ENCODE measurements at regions not wholly inside any gene's neighbourhood (a gene's known extent, or its start where the extent isn't known, plus 50 kb on each side); places are given as distances from the start of the nearest gene placed in this dataset.

- CTCF ChIA-PET: no interaction called here
- peaks cover 28% of the 10 kb centered on the region for H3K9me3 Mint-ChIP-seq
- TF ChIP-seq SMAD4 (CRISPR knock-in tag; IDR thresholded peaks at IDR 0.05): no peak
- no peak for TF ChIP-seq ATF1 (CRISPR knock-in tag; IDR thresholded peaks at IDR 0.05)
- no peak for TF ChIP-seq NR3C1 (CRISPR knock-in tag; conservative IDR thresholded peaks at IDR 0.05; ENCODE audit: low read depth)
- TF ChIP-seq ZNF263 (CRISPR knock-in tag; IDR thresholded peaks at IDR 0.05; ENCODE audit: low read depth): no peak
- TF ChIP-seq NFYB (CRISPR knock-in tag; conservative IDR thresholded peaks at IDR 0.05; ENCODE audit: low read depth): no peak
- TF ChIP-seq RORB (CRISPR knock-in tag; IDR thresholded peaks at IDR 0.05): no peak
- no peak for TF ChIP-seq ZNF396 (CRISPR knock-in tag; IDR thresholded peaks at IDR 0.05; ENCODE audit: borderline replicate concordance)
- TF ChIP-seq GRHL2 (CRISPR knock-in tag; IDR thresholded peaks at IDR 0.05; ENCODE audit: insufficient replicate concordance, severe bottlenecking): no peak
- no peak for TF ChIP-seq ZNF219 (CRISPR knock-in tag; IDR thresholded peaks at IDR 0.05; ENCODE audit: borderline replicate concordance)
- TF ChIP-seq NR2C2 (CRISPR knock-in tag; IDR thresholded peaks at IDR 0.05): no peak
- no peak for TF ChIP-seq RELA (CRISPR knock-in tag; IDR thresholded peaks at IDR 0.05; ENCODE audit: borderline replicate concordance)
- TF ChIP-seq ARID4B (CRISPR knock-in tag; IDR thresholded peaks at IDR 0.05; ENCODE audit: borderline replicate concordance): no peak
- no peak for TF ChIP-seq EMX1 (CRISPR knock-in tag; IDR thresholded peaks at IDR 0.05)
- TF ChIP-seq AR (CRISPR knock-in tag; IDR thresholded peaks at IDR 0.05): no peak
- DNase-seq (ENCODE audit: low spot score) (no peak), ATAC-seq (no peak)
- H3K36me3 Mint-ChIP-seq: peaks cover 10% of the 10 kb centered on the region
- peaks cover 33% of the 10 kb centered on the region for H3K4me1 Mint-ChIP-seq
- no peak overlapping the region for H3K4me3 Mint-ChIP-seq
- no peak overlapping the region for H3K27ac Mint-ChIP-seq
- POLR2A ChIA-PET: no interaction called here
- H3K27me3 Mint-ChIP-seq (ENCODE audit: low read depth): peaks cover 3% of the 10 kb centered on the region; the same call in 1 of the 2 replicates
Observed at GRCh38 chr10:44805466-44806210, 105.5 kb upstream of the TMEM72 start.

- no peak overlapping the region for H3K27ac Mint-ChIP-seq
- ATAC-seq (no peak), DNase-seq (ENCODE audit: low spot score) (no peak)
- ChIA-PET POLR2A (no interaction called here), CTCF (no interaction called here)
- H3K9me3 Mint-ChIP-seq: peaks cover 29% of the 10 kb centered on the region
- H3K4me1 Mint-ChIP-seq: peaks cover 42% of the 10 kb centered on the region
- H3K27me3 Mint-ChIP-seq (ENCODE audit: low read depth): peaks cover 3% of the 10 kb centered on the region; the same call in 1 of the 2 replicates
- peaks cover 10% of the 10 kb centered on the region for H3K36me3 Mint-ChIP-seq
- no peak overlapping the region for H3K4me3 Mint-ChIP-seq
- no peak for TF ChIP-seq CREB1 (CRISPR knock-in tag; IDR thresholded peaks at IDR 0.05)
- TF ChIP-seq ZNF396 (CRISPR knock-in tag; IDR thresholded peaks at IDR 0.05; ENCODE audit: borderline replicate concordance): no peak
- no peak for TF ChIP-seq E2F5 (CRISPR knock-in tag; IDR thresholded peaks at IDR 0.05)
- no peak for TF ChIP-seq PRRX2 (CRISPR knock-in tag; IDR thresholded peaks at IDR 0.05)
- TF ChIP-seq ATF6 (CRISPR knock-in tag; IDR thresholded peaks at IDR 0.05): no peak
- TF ChIP-seq ATF2 (CRISPR knock-in tag; IDR thresholded peaks at IDR 0.05; ENCODE audit: borderline replicate concordance, low read depth): no peak
- no peak for TF ChIP-seq RORB (CRISPR knock-in tag; IDR thresholded peaks at IDR 0.05)
- no peak for TF ChIP-seq TP53 (CRISPR knock-in tag; IDR thresholded peaks at IDR 0.05)
- no peak for TF ChIP-seq NR1H2 (CRISPR knock-in tag; IDR thresholded peaks at IDR 0.05)
- no peak for TF ChIP-seq ELF4 (CRISPR knock-in tag; IDR thresholded peaks at IDR 0.05; ENCODE audit: low read depth)
Observed at GRCh38 chr10:44806950-44807349, 104.2 kb upstream of the TMEM72 start.
